Astrocyte of the cerebellum (primary cell): ENCODE measurements at regions not wholly inside any gene's neighbourhood (a gene's known extent, or its start where the extent isn't known, plus 50 kb on each side); places are given as distances from the start of the nearest gene placed in this dataset.
"Not testable (repeated sequence)": the region's sequence is repeated elsewhere in the genome, so short reads cannot be mapped to it uniquely, and the experiment has no call there.

Source experiments
- DNase-seq: peaks from one replicate; pipeline ENCODE4 v3.0.0-alpha.2; 2011; ENCODE audit warnings: low read depth
- H3K4me3 ChIP-seq: 2 replicates; pipeline ENCODE4 v1.5.1; 2011; ENCODE audit warnings: mild to moderate bottlenecking, low read depth, low read length, moderate library complexity
- in situ Hi-C: cut with HindIII; loops from 2 replicates; pipeline ENCODE4 v1.10.0; 2017; ENCODE audit warnings: low sequenced_read_pairs
- TF ChIP-seq, protein P1 (sequence below): IDR thresholded peaks from 2 replicates; pipeline ENCODE4 v1.5.1; 2012; ENCODE audit warnings: low read length, low read depth, moderate library complexity, mild to moderate bottlenecking; ENCODE audit errors: missing control alignments

DNA sequence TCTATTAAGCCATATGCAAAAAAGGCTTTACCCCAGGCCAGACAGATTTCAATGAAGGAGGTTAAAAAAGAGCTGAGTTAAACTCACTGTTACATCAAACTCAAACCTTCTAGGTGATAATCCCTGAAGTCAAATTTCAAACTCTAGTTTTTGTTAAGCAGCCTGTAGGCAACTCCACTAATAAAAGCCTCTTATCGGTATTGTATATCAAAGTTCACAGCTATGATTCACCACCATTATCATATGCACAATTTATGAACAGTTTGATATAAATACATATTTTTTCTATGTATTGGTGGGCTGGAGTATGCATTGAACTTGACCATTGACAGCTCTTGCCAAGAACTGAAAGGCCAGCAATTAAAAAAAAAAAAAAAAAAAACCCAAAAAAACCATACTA lies 308.2 kb downstream of the BTBD3 start:
- TF ChIP-seq, protein P1, sequence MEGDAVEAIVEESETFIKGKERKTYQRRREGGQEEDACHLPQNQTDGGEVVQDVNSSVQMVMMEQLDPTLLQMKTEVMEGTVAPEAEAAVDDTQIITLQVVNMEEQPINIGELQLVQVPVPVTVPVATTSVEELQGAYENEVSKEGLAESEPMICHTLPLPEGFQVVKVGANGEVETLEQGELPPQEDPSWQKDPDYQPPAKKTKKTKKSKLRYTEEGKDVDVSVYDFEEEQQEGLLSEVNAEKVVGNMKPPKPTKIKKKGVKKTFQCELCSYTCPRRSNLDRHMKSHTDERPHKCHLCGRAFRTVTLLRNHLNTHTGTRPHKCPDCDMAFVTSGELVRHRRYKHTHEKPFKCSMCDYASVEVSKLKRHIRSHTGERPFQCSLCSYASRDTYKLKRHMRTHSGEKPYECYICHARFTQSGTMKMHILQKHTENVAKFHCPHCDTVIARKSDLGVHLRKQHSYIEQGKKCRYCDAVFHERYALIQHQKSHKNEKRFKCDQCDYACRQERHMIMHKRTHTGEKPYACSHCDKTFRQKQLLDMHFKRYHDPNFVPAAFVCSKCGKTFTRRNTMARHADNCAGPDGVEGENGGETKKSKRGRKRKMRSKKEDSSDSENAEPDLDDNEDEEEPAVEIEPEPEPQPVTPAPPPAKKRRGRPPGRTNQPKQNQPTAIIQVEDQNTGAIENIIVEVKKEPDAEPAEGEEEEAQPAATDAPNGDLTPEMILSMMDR = no peak
- DNase-seq = no peak
- H3K4me3 ChIP-seq = no peak overlapping the region
- in situ Hi-C loops = no loop called here

DNA sequence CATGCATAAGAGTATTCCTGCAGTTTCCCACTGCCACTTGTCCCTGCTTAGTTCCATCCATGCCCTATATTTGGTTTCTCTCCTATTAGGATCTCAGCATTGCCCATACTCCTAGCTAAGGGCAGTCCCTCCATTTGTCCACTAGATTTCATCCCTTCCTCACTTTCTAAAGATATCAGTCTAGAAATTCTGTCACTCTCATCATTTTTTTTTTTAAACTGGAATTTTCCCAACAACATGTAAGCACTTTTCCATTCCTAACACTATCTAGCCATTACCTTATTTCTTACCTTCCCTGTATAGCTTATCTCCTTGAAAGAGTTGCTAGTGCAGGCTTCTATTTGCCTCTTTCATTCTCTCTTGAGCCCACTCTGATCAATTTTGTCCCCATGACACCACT lies 312.2 kb downstream of the BTBD3 start:
- TF ChIP-seq, protein P1 = no peak
- no peak overlapping the region for H3K4me3 ChIP-seq
- no peak for DNase-seq
- in situ Hi-C loops = no loop called here

DNA sequence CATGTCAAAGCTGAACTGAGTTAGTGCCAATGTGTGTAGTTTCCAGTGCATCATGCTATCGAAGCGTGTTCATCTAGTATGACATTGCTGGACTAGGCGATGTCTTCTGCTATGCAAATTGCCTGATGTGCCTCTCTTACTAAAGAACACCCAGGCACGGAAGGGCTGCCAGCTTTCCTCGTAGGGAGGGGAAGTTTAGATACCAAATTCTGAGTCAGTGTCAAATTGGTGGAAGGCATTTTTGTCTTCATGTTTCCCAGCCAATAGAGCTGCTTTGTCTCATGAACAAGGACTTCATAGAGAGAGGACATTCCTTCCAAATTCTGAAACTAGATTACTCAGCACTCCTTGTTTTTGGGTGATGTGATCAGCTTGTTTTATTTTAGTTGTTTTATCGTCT lies 320.1 kb downstream of the BTBD3 start:
- in situ Hi-C loops = no loop called here
- TF ChIP-seq, protein P1 = no peak

DNA sequence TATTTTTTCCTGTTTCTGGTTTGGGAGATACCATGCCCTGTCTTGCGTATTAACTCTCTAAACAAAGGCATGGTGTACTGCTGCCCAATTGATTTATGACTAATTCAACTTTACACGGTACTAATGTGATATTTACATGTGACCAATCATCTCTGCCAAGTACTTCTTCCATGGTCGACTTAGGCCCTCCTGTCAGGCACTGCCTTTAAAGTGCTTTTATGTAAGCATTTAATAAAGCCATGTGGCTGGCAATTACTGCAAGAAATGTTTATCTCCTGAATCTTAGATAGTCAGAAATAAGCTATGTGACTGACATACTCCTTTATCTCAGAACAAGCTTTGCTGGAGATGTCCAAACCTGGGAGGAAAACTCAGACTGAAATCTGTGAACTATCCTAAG lies 323.4 kb downstream of the BTBD3 start:
- in situ Hi-C loops = no loop called here
- TF ChIP-seq, protein P1 = no peak
- H3K4me3 ChIP-seq = no peak overlapping the region
- DNase-seq = no peak

More for the DNA sequence above, 320.1 kb downstream of the BTBD3 start:
- DNase-seq = no peak
- no peak overlapping the region for H3K4me3 ChIP-seq

DNA sequence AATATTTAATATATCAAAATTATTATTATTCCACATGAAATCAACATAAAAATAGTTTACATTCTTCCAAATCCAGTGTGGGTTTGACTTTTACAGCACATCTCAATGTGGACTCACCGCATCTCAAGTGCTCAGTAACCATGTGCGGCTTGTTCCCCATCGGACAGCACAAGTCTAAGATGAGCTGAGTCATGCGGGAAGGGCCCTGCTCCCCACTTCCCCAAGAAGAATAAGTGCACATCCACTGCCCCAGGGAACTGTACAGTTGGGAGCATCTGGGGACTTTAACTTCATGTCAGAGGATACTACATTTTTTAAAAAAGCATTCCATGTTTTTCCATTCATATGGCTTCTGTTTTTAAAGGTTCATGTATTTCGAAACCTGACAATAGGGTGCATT lies 325.6 kb downstream of the BTBD3 start:
- TF ChIP-seq, protein P1 = no peak
- in situ Hi-C loops = no loop called here

DNA sequence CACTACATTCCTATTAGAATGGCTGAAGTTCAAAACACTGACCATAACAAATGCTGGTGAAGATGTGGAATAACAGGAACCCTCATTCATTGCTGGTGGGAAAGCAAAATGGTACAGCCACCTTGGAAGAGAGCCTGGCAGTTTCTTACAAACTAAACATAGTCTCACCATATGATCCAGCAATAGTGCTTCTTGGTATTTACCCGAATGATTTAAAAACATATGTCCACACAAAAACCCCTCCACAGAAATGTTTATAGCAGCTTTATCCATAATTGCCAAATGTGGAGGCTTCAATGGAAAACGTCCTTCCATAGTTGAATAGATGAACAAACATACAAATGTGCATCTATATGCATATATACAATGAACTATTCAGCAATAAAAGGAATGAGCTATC lies 330.8 kb downstream of the BTBD3 start:
- in situ Hi-C loops = no loop called here
- TF ChIP-seq, protein P1 = no peak
- H3K4me3 ChIP-seq = no peak overlapping the region
- no peak for DNase-seq

More for the DNA sequence above, 325.6 kb downstream of the BTBD3 start:
- no peak overlapping the region for H3K4me3 ChIP-seq
- DNase-seq = no peak

DNA sequence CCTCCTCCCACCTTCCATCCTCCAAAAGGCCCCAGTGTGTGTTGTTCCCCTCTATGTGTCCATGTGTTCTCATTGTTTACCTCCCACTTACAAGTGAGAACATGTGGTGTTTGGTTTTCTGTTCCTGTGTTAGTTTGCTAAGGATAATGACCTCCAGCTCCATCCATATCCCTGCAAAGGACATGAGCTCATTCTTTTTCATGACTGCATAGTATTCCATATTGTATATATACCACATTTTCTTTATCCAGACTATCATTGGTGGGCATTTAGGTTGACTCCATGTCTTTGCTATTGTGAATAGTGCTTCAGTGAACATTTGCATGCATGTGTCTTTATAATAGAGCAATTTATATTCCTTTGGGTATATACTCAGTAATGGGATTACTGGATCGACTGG lies 333.0 kb downstream of the BTBD3 start:
- H3K4me3 ChIP-seq, in situ Hi-C loops, DNase-seq: not testable (repeated sequence)
